Osteocyte (in vitro differentiated cells): ENCODE measurements at regions not wholly inside any gene's neighbourhood (a gene's known extent, or its start where the extent isn't known, plus 50 kb on each side); places are given as distances from the start of the nearest gene placed in this dataset.

Experiments used
- DNase-seq: peaks from one replicate; pipeline ENCODE4 v3.0.0; 2021; ENCODE audit warnings: mixed read lengths; ENCODE audit not compliant: unreplicated experiment; ENCODE audit errors: extremely low spot score
- H3K27ac Mint-ChIP-seq: one replicate; pipeline ENCODE4 v1.8.0; 2021; ENCODE audit warnings: mild to moderate bottlenecking, mixed read lengths; ENCODE audit not compliant: unreplicated experiment
- H3K27me3 Mint-ChIP-seq: one replicate; pipeline ENCODE4 v1.8.0; 2021; ENCODE audit warnings: mixed read lengths; ENCODE audit not compliant: unreplicated experiment
- H3K36me3 Mint-ChIP-seq: one replicate; pipeline ENCODE4 v1.8.0; 2021; ENCODE audit warnings: mixed read lengths; ENCODE audit not compliant: unreplicated experiment
- H3K4me1 Mint-ChIP-seq: one replicate; pipeline ENCODE4 v1.8.0; 2021; ENCODE audit warnings: mixed read lengths; ENCODE audit not compliant: unreplicated experiment
- H3K4me3 Mint-ChIP-seq: one replicate; pipeline ENCODE4 v1.8.0; 2021; ENCODE audit warnings: mild to moderate bottlenecking, moderate library complexity, mixed read lengths; ENCODE audit not compliant: unreplicated experiment
- H3K9me3 Mint-ChIP-seq: one replicate; pipeline ENCODE4 v1.8.0; 2021; ENCODE audit warnings: mixed read lengths; ENCODE audit not compliant: unreplicated experiment
- TF ChIP-seq, protein P1 (sequence below): fragments of 200-600 bp; sonication (generic); IDR thresholded peaks from 2 replicates; pipeline ENCODE4 v1.5.0; 2021; ENCODE audit warnings: antibody characterized with exemption, mild to moderate bottlenecking, moderate library complexity

- peaks cover 20% of the 10 kb centered on the region for H3K4me1 Mint-ChIP-seq
- no peak overlapping the region for H3K27ac Mint-ChIP-seq
- H3K27me3 Mint-ChIP-seq: peaks cover 20% of the 10 kb centered on the region
- no peak for DNase-seq
- H3K36me3 Mint-ChIP-seq: no peaks in the 10 kb centered on the region
- no peak overlapping the region for H3K4me3 Mint-ChIP-seq
- TF ChIP-seq, protein P1, sequence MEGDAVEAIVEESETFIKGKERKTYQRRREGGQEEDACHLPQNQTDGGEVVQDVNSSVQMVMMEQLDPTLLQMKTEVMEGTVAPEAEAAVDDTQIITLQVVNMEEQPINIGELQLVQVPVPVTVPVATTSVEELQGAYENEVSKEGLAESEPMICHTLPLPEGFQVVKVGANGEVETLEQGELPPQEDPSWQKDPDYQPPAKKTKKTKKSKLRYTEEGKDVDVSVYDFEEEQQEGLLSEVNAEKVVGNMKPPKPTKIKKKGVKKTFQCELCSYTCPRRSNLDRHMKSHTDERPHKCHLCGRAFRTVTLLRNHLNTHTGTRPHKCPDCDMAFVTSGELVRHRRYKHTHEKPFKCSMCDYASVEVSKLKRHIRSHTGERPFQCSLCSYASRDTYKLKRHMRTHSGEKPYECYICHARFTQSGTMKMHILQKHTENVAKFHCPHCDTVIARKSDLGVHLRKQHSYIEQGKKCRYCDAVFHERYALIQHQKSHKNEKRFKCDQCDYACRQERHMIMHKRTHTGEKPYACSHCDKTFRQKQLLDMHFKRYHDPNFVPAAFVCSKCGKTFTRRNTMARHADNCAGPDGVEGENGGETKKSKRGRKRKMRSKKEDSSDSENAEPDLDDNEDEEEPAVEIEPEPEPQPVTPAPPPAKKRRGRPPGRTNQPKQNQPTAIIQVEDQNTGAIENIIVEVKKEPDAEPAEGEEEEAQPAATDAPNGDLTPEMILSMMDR: no peak
- no peaks in the 10 kb centered on the region for H3K9me3 Mint-ChIP-seq
Measured at GRCh38 chr1:223012938-223013337, 130.1 kb downstream of the TLR5 start.

GRCh38 chr1:223014142-223014873 lies 128.7 kb downstream of the TLR5 start:
- Mint-ChIP-seq H3K4me3 (no peak overlapping the region), H3K27me3 (peaks cover 16% of the 10 kb centered on the region), H3K9me3 (no peaks in the 10 kb centered on the region), H3K36me3 (no peaks in the 10 kb centered on the region), H3K27ac (no peak overlapping the region), H3K4me1 (peaks cover 20% of the 10 kb centered on the region)
- TF ChIP-seq, protein P1: no peak
- no peak for DNase-seq

- DNase-seq: no peak
- Mint-ChIP-seq H3K4me1 (peaks cover 2% of the 10 kb centered on the region), H3K27ac (no peak overlapping the region), H3K4me3 (no peak overlapping the region), H3K27me3 (peaks cover 12% of the 10 kb centered on the region), H3K36me3 (no peaks in the 10 kb centered on the region), H3K9me3 (no peaks in the 10 kb centered on the region)
- TF ChIP-seq, protein P1: no peak
Measured at GRCh38 chr1:223016381-223016780, 126.7 kb downstream of the TLR5 start.

- H3K36me3 Mint-ChIP-seq: no peaks in the 10 kb centered on the region
- no peak overlapping the region for H3K27ac Mint-ChIP-seq
- H3K27me3 Mint-ChIP-seq: peaks cover 10% of the 10 kb centered on the region
- DNase-seq: no peak
- H3K4me1 Mint-ChIP-seq: peaks cover under 1% of the 10 kb centered on the region
- no peak overlapping the region for H3K4me3 Mint-ChIP-seq
- H3K9me3 Mint-ChIP-seq: no peaks in the 10 kb centered on the region
- TF ChIP-seq, protein P1: no peak
Measured at GRCh38 chr1:223016890-223017289, 126.2 kb downstream of the TLR5 start.

GRCh38 chr1:223017291-223017690 lies 125.8 kb downstream of the TLR5 start:
- Mint-ChIP-seq H3K9me3 (no peaks in the 10 kb centered on the region), H3K4me1 (peaks cover 4% of the 10 kb centered on the region), H3K36me3 (no peaks in the 10 kb centered on the region), H3K27ac (no peak overlapping the region), H3K4me3 (no peak overlapping the region), H3K27me3 (peaks cover 10% of the 10 kb centered on the region)
- DNase-seq: no peak
- TF ChIP-seq, protein P1: no peak
